ENCODE measurements at regions not wholly inside any gene's neighbourhood (a gene's known extent, or its start where the extent isn't known, plus 50 kb on each side); places are given as distances from the start of the nearest gene placed in this dataset.
"Not testable (repeated sequence)": the region's sequence is repeated elsewhere in the genome, so short reads cannot be mapped to it uniquely, and the experiment has no call there.

DNA sequence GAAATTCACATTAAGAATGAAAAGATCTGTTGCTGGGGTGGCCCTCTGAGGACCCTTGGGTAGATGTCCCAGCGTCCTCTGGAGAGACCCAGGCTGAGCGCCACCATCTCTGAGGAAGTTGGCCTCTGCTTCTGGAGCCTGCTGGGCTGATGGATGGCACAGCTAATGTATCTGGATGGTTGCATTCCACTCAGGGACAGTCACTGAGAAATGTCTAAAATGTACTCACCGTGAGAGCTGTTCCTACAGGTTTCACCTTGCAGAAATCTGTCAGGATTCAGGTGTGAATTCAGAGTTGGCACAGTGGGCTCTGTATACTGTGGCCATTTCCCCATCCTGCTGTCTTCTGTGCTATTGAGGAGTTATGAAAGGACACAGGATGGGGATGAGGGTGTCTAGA is 247.2 kb downstream of the AACS start:
- DNase-seq = no peak

- DNase-seq = no peak
Observed at GRCh38 chr12:125314051-125314755, 249.0 kb downstream of the AACS start.

- no peak for DNase-seq
Observed at GRCh38 chr12:125315771-125316170, 250.5 kb downstream of the AACS start.

- no peak for DNase-seq
Observed at GRCh38 chr12:125320177-125320576, 254.9 kb downstream of the AACS start.

- no peak for DNase-seq
Observed at GRCh38 chr12:125324861-125325490, 259.7 kb downstream of the AACS start.

- no peak for DNase-seq
Observed at GRCh38 chr12:125329239-125330102, 264.2 kb downstream of the AACS start.

DNA sequence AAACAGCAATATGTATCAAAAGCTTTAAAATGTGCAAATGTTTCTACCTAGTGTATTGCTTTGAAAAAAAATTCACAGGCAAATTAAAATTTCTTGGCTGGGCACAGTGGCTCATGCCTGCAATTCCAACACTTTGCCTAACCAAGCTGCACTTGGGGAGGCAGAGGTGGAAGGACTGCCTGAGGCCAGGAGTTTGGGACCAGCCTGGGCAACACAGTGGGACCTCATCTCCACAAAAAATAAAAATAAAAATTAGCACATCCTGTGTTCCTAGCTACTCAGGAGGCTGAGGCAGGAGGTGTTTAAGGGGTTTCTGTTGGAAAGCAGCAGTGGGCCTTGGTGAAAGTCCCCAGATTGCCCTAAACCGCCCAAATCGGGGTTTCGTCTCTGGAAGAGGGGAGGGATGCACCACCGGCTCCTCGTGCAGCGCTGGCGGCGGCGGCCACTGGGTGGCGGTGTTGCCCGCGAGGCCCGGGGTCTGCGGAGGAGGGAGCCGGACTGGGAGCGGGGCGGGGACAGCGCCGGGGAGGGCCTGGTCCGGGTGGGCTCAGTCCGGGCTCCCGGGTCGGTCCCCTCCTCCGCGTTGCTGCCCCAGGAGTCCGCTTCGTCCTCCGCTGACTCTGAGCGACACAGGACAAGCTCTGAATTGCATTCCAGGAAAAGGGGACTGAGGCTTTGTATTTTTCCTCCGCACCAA is 265.6 kb downstream of the AACS start:
- DNase-seq = peak; percentile 62

- DNase-seq = no peak
Observed at GRCh38 chr12:125331342-125332052, 266.3 kb downstream of the AACS start.

GRCh38 chr12:125332900-125333299 is 267.7 kb downstream of the AACS start:
- no peak for DNase-seq

DNA sequence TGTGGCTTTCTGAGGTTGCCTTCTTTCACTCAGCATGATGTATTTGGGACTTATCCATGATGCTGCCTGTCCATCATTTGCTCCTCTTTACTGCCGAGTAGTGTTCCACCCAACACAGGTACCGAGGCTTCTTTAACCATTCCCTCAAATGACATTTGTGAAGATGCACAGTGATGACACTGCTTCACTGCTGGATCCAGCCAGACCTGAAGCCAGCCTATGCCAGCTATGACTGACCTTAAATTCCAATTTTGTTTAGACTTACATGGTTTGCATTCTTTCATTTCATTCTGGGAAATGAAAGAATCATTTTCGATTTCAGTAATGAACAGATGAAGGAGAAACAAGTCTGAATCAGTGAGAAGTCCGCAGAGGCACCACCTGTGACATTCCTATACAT is 271.0 kb downstream of the AACS start:
- no peak for DNase-seq

- DNase-seq = peak; percentile 2
Observed at GRCh38 chr12:125340791-125341190, 275.6 kb downstream of the AACS start.

- DNase-seq = no peak
Observed at GRCh38 chr12:125341422-125341821, 276.2 kb downstream of the AACS start.

DNA sequence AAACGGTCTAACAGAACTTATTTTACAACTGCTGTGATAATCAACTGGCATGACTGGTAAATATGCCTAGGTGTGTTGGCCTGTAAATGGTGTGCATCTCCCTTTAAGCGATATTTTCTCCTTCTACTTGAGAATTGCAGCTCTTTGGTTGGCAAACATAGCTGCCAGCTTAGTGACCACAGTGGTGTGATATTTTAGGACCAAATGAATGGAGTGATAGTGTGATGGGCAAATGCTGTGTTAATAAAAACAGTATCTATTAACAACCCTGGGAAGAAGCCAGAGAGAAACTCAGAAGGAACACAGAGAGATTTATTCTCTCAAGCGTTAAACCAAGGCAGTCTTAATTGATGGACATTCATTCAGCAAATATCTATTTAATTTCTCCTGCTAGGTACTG is 278.4 kb downstream of the AACS start:
- no peak for DNase-seq

DNA sequence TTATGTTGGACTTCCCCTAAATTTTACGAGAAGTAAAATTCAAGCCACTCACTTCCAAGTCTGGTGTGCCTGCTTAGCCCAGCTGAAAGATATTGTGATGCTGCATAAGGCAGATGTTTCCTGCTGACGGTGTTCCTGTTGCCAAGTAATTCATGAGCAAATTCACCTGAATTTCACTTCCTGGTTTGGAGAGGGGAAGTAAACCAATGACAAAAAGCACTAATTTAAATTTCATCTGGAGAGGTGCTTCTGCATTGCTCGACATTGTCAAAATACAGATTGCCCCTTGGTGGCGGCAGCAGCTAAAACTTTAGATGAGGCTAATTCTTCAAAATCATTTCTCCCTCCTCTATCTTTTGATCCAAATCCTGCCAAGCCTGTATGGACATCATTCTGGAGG is 281.1 kb downstream of the AACS start:
- DNase-seq = peak; percentile 24

DNA sequence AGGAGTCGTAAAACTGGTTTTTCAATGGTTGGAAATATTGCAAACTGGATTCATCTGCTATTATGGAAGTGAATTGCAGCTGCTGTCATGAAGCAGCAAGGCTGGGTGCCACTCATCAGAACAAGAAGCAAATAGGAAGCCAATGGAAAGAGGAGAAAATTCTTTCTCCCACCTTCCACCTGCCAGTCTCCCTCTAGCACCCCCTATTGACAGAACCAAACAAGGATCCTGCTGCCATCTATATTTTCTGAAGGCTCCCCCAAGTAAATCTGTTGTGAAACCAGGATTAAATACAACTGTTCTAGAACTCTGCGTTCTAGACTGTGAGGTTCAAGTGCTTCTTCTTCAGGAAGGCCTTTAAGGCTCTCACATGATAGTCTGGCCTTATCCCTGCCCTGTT is 286.6 kb downstream of the AACS start:
- DNase-seq = no peak

DNA sequence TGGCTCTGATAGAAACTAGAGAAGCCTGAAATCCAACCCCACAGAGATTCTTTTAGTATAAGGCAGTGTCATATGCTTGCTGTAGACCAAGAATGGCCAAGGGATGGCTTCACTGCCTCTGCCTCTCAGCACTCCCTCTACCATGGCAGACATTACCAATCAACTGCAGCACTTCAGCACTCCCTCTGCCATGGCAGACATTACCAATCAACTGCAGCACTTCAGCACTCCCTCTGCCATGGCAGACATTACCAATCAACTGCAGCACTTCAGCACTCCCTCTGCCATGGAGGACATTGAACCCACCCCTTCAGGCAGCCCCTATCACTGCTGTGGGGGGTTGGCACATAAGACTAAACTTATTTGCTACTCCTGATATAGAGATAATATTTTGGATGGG is 287.8 kb downstream of the AACS start:
- DNase-seq = not testable (repeated sequence)

DNA sequence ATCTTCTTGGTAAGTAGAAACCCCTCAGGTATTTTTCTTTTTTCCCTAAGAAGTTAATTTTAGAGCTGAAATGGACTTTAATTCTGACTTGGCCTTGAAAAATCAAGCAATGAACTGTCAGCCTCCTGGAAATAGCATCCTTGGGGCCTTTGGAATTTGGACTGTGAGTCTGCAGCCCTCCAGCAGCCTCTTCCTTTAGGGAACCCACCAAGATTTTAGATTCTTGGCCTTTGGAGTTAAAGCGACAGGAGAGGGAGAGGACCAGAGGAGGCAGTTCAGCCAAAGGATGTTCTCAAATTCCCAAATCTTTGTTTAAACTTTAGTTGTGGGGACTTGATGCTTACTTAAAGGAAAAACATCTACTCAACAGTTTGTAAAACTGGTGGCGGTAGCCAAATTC is 288.6 kb downstream of the AACS start:
- DNase-seq = no peak

GRCh38 chr12:125355614-125356013 is 290.4 kb downstream of the AACS start:
- DNase-seq = no peak

GRCh38 chr12:125356111-125356510 is 290.9 kb downstream of the AACS start:
- no peak for DNase-seq

- no peak for DNase-seq
Observed at GRCh38 chr12:125357561-125357960, 292.3 kb downstream of the AACS start.

DNA sequence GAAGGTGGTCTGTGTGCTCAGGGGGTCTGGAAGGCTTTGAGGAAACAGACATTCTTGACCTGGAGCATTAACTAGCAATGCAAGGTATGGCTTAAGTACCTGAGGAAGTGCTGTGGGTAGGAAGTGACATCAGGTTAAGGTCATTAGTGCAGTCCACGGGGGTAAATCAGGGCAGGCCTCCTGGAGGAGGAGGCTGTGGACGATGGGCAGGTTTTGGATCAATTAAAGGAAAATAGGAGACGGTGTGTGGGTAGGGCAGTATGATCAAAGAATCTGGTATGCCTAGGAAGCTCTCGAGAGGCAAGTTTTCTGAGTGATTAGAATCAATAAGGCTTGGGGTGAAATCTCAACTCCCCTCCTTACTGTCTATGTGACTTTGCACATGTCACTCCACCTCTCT is 295.3 kb downstream of the AACS start:
- DNase-seq = no peak

- DNase-seq = no peak
Observed at GRCh38 chr12:125371033-125371432, 305.8 kb downstream of the AACS start.

- DNase-seq = no peak
Observed at GRCh38 chr12:125372085-125372484, 306.9 kb downstream of the AACS start.

Data from hematopoietic multipotent progenitor cell treated with erythropoietin and hydrocortisone succinate and interleukin-3 and kit ligand, for 4 days (in vitro differentiated cells).